ENCODE measurements at regions not wholly inside any gene's neighbourhood (a gene's known extent, or its start where the extent isn't known, plus 50 kb on each side); places are given as distances from the start of the nearest gene placed in this dataset.
A peak's percentile ranks its signal among the peaks of the same experiment; 100 is the strongest.

DNA sequence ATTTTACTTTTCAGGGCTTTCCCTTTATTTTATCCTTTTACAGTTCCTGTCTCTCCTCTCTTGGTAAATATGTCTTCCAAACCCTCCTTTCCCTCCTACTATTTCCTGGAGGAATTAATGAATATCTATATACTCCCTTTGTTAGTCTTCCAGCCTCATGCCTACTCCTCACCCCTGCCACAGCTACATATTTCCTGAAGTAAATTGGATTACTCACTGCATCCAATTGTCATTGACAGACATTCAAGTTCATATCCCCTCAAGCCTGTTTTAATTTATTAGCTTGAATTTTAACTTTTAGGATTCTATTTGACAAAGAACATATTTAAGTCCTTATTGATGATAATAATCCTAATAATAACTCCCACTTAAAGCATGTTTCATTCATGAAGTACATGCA, 314.5 kb downstream of the TMEM161B start:
- H3K4me3 ChIP-seq (ENCODE audit: low read length): no peak overlapping the region
- no peak overlapping the region for H3K4me2 ChIP-seq (ENCODE audit: low read length)
- H2AFZ ChIP-seq (ENCODE audit: low read depth, low read length): no peak overlapping the region
- no peak for TF ChIP-seq EP300 (conservative IDR thresholded peaks at IDR 0.05; ENCODE audit: poor library complexity, severe bottlenecking)
- TF ChIP-seq REST (IDR thresholded peaks at IDR 0.05; ENCODE audit: borderline replicate concordance): no peak
- TF ChIP-seq RAD21 (conservative IDR thresholded peaks at IDR 0.05): no peak
- H3K36me3 ChIP-seq (ENCODE audit: insufficient read depth, low read length): no peaks in the 10 kb centered on the region
- H3K9me2 ChIP-seq (ENCODE audit: insufficient read depth, low read length): no peaks in the 10 kb centered on the region
- H3K79me2 ChIP-seq (replicated peaks; ENCODE audit: insufficient read depth, low read length): no peaks in the 10 kb centered on the region
- no peaks in the 10 kb centered on the region for H3K27me3 ChIP-seq (ENCODE audit: insufficient read depth, low read depth, low read length)
- H4K20me1 ChIP-seq (ENCODE audit: insufficient read depth): no peaks in the 10 kb centered on the region
- no peak overlapping the region for H3K27ac ChIP-seq (ENCODE audit: low read length)
- H3K9ac ChIP-seq (ENCODE audit: low read length): no peak overlapping the region
- H3K9me3 ChIP-seq (ENCODE audit: low read length): no peaks in the 10 kb centered on the region
- peaks cover 3% of the 10 kb centered on the region for H3F3A ChIP-seq (ENCODE audit: insufficient read depth, low read length, poor library complexity, severe bottlenecking)

DNA sequence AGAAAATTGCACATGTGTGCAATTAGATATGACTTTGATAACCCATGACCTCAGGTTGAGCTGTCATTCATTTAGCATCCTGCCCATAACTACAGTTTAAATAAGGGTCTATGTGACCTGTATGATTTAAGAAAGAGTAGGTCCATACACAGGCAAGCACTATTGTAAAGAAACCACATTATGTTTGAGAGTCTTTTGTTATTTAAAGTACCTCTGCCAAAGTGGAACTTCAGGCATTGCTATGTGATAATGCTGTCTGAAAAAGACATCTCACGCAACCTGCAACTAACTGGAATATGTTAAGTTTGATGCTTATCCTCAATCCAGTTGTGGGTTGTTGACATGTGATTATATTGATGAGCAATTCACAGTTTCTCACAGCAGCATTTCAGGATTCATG, 317.0 kb downstream of the TMEM161B start:
- no peaks in the 10 kb centered on the region for H3K27me3 ChIP-seq (ENCODE audit: insufficient read depth, low read depth, low read length)
- no peaks in the 10 kb centered on the region for H3K79me2 ChIP-seq (replicated peaks; ENCODE audit: insufficient read depth, low read length)
- peak overlapping the region; percentile 88 for H3K27ac ChIP-seq (ENCODE audit: low read length)
- H3K4me3 ChIP-seq (ENCODE audit: low read length): peak overlapping the region; percentile 53
- TF ChIP-seq TAF1 (IDR thresholded peaks at IDR 0.05; ENCODE audit: low read depth) (no peak), EP300 (conservative IDR thresholded peaks at IDR 0.05; ENCODE audit: poor library complexity, severe bottlenecking) (peak; percentile 47)
- peaks cover 3% of the 10 kb centered on the region for H3F3A ChIP-seq (ENCODE audit: insufficient read depth, low read length, poor library complexity, severe bottlenecking)
- no peaks in the 10 kb centered on the region for H3K9me2 ChIP-seq (ENCODE audit: insufficient read depth, low read length)
- H3K9ac ChIP-seq (ENCODE audit: low read length): peak overlapping the region; percentile 1
- H3K4me2 ChIP-seq (ENCODE audit: low read length): no peak overlapping the region
- no peaks in the 10 kb centered on the region for H4K20me1 ChIP-seq (ENCODE audit: insufficient read depth)
- no peaks in the 10 kb centered on the region for H3K9me3 ChIP-seq (ENCODE audit: low read length)
- H2AFZ ChIP-seq (ENCODE audit: low read depth, low read length): no peak overlapping the region
- H3K36me3 ChIP-seq (ENCODE audit: insufficient read depth, low read length): no peaks in the 10 kb centered on the region

DNA sequence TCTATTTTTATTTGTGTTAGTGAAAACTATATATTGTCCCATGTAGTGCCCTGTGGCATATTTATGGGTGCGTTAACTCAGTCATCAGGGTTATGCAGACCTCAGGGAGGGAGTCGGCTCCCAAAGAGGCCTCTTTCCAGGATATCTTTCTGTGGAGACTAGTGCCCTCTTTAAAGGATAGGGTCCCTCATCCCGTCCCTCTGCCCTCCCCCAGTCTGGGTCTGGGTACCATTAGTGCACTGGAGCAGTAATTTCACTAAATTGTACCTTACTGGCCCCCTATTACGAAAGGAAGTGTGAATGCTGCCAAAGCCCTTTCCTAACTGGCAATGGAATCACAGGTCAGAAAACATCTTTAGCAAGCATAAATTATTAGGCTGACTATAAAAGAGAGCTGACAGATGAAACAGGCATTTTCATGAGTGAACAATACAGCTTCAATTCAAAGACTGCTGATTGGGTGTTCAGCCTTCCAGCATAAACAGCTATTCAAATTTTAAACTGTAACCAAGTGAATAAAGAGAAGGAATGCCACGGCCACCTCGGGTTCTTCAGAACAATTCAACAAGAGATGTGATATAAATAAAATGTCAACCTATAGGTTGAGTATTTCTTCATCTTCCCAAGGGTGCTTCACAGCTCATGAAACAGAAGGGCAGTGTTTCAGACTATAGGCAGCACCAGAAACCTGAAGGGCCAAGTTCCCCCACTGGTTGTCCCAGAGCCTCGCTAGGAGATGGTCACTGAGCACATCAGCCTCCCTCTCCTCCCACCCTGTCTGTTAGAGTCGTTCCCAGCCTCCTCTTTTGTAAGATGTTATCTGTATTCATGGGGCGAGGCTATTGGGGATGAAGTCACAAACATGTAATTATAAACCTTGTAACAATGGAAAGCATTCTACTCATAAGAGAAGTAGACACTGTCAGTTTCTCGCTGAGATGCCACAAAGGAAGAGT, 318.7 kb downstream of the TMEM161B start:
- Histone ChIP-seq H3F3A (ENCODE audit: insufficient read depth, low read length, poor library complexity, severe bottlenecking) (peaks cover 3% of the 10 kb centered on the region), H3K9me2 (ENCODE audit: insufficient read depth, low read length) (no peaks in the 10 kb centered on the region), H3K36me3 (ENCODE audit: insufficient read depth, low read length) (no peaks in the 10 kb centered on the region), H3K27me3 (ENCODE audit: insufficient read depth, low read depth, low read length) (no peaks in the 10 kb centered on the region), H2AFZ (ENCODE audit: low read depth, low read length) (peak overlapping the region; percentile 10), H3K79me2 (replicated peaks; ENCODE audit: insufficient read depth, low read length) (no peaks in the 10 kb centered on the region), H3K4me2 (ENCODE audit: low read length) (peak overlapping the region; percentile 59), H3K4me3 (ENCODE audit: low read length) (peak overlapping the region; percentile 53), H3K9ac (ENCODE audit: low read length) (peak overlapping the region; percentile 54), H4K20me1 (ENCODE audit: insufficient read depth) (no peaks in the 10 kb centered on the region), H3K9me3 (ENCODE audit: low read length) (no peaks in the 10 kb centered on the region), H3K27ac (ENCODE audit: low read length) (peak overlapping the region; percentile 88)
- TF ChIP-seq SMC3 (conservative IDR thresholded peaks at IDR 0.05; ENCODE audit: poor library complexity): no peak
- peak; percentile 47 for TF ChIP-seq POLR2AphosphoS5 (IDR thresholded peaks at IDR 0.05)
- peak; percentile 56 for TF ChIP-seq EP300 (conservative IDR thresholded peaks at IDR 0.05; ENCODE audit: poor library complexity, severe bottlenecking)
- peak; percentile 14 for TF ChIP-seq RAD21 (conservative IDR thresholded peaks at IDR 0.05)
- TF ChIP-seq TAF1 (IDR thresholded peaks at IDR 0.05; ENCODE audit: low read depth): no peak
- no peak for TF ChIP-seq MXI1 (conservative IDR thresholded peaks at IDR 0.05; ENCODE audit: poor library complexity, severe bottlenecking)
- TF ChIP-seq REST (IDR thresholded peaks at IDR 0.05; ENCODE audit: borderline replicate concordance): peak; percentile 23
- TF ChIP-seq CTCF (IDR thresholded peaks at IDR 0.05; ENCODE audit: poor library complexity, severe bottlenecking): no peak
- no peak for TF ChIP-seq EZH2 (IDR thresholded peaks at IDR 0.05; ENCODE audit: borderline replicate concordance, insufficient read depth, low read length, poor library complexity, severe bottlenecking)

Measured in neural cell (in vitro differentiated cells).